ENCODE measurements at regions not wholly inside any gene's neighbourhood (a gene's known extent, or its start where the extent isn't known, plus 50 kb on each side); places are given as distances from the start of the nearest gene placed in this dataset.

GRCh38 chr13:105403086-105403485 is 1132.4 kb downstream of the EFNB2 start:
- Histone ChIP-seq H3K9me3 (no peaks in the 10 kb centered on the region), H3K27ac (no peak overlapping the region)
- TF ChIP-seq, protein P1, sequence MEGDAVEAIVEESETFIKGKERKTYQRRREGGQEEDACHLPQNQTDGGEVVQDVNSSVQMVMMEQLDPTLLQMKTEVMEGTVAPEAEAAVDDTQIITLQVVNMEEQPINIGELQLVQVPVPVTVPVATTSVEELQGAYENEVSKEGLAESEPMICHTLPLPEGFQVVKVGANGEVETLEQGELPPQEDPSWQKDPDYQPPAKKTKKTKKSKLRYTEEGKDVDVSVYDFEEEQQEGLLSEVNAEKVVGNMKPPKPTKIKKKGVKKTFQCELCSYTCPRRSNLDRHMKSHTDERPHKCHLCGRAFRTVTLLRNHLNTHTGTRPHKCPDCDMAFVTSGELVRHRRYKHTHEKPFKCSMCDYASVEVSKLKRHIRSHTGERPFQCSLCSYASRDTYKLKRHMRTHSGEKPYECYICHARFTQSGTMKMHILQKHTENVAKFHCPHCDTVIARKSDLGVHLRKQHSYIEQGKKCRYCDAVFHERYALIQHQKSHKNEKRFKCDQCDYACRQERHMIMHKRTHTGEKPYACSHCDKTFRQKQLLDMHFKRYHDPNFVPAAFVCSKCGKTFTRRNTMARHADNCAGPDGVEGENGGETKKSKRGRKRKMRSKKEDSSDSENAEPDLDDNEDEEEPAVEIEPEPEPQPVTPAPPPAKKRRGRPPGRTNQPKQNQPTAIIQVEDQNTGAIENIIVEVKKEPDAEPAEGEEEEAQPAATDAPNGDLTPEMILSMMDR (IDR thresholded peaks at IDR 0.05): no peak

GRCh38 chr13:105395041-105395440 is 1140.4 kb downstream of the EFNB2 start:
- H3K36me3 ChIP-seq: no peaks in the 10 kb centered on the region
- TF ChIP-seq, protein P1 (IDR thresholded peaks at IDR 0.05): no peak
- H3K4me1 ChIP-seq (ENCODE audit: control insufficient read depth in 1 of 2, insufficient read depth in 1 of 2, low read depth in 1 of 2, low read length in 1 of 2): no peaks in the 10 kb centered on the region
- H3K9me3 ChIP-seq: peaks cover 4% of the 10 kb centered on the region
- no peaks in the 10 kb centered on the region for H3K27me3 ChIP-seq
- no peak overlapping the region for H3K4me3 ChIP-seq (ENCODE audit: low read depth in 1 of 2, low read length in 1 of 2)
- H3K27ac ChIP-seq: no peak overlapping the region

More at GRCh38 chr13:105403086-105403485, 1132.4 kb downstream of the EFNB2 start:
- Histone ChIP-seq H3K36me3 (no peaks in the 10 kb centered on the region), H3K4me3 (ENCODE audit: low read depth in 1 of 2, low read length in 1 of 2) (no peak overlapping the region), H3K4me1 (ENCODE audit: control insufficient read depth in 1 of 2, insufficient read depth in 1 of 2, low read depth in 1 of 2, low read length in 1 of 2) (no peaks in the 10 kb centered on the region), H3K27me3 (no peaks in the 10 kb centered on the region)

GRCh38 chr13:105389373-105389772 is 1146.1 kb downstream of the EFNB2 start:
- no peaks in the 10 kb centered on the region for H3K36me3 ChIP-seq
- peaks cover 4% of the 10 kb centered on the region for H3K9me3 ChIP-seq
- TF ChIP-seq, protein P1 (IDR thresholded peaks at IDR 0.05): no peak

DNA sequence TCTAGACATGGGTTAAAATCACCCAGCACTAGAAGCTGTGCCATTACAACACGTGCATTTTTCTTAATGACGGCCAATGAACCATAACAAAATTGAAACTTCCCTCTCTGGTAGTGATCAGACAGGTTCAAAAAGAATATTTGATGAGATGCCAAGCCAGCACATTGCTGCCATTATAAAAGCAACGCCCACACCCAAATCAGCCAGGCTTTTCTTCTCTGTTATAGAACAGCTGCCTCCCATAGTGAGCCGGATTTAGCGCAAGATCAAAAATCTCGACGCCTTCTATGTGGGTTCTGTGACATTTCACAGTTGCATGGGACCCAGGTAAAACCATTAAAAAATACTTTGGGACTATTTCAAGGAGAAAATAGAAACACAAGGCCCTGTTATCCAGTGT is 1158.0 kb downstream of the EFNB2 start:
- no peak overlapping the region for H3K27ac ChIP-seq
- no peaks in the 10 kb centered on the region for H3K36me3 ChIP-seq
- no peaks in the 10 kb centered on the region for H3K4me1 ChIP-seq (ENCODE audit: control insufficient read depth in 1 of 2, insufficient read depth in 1 of 2, low read depth in 1 of 2, low read length in 1 of 2)
- H3K4me3 ChIP-seq (ENCODE audit: low read depth in 1 of 2, low read length in 1 of 2): no peak overlapping the region
- H3K9me3 ChIP-seq: no peaks in the 10 kb centered on the region
- TF ChIP-seq, protein P1 (IDR thresholded peaks at IDR 0.05): no peak
- no peaks in the 10 kb centered on the region for H3K27me3 ChIP-seq

More at GRCh38 chr13:105389373-105389772, 1146.1 kb downstream of the EFNB2 start:
- Histone ChIP-seq H3K4me1 (ENCODE audit: control insufficient read depth in 1 of 2, insufficient read depth in 1 of 2, low read depth in 1 of 2, low read length in 1 of 2) (peaks cover 6 to 10% of the 10 kb centered on the region in 2 experiments), H3K27ac (no peak overlapping the region), H3K4me3 (ENCODE audit: low read depth in 1 of 2, low read length in 1 of 2) (no peak overlapping the region), H3K27me3 (no peaks in the 10 kb centered on the region)

DNA sequence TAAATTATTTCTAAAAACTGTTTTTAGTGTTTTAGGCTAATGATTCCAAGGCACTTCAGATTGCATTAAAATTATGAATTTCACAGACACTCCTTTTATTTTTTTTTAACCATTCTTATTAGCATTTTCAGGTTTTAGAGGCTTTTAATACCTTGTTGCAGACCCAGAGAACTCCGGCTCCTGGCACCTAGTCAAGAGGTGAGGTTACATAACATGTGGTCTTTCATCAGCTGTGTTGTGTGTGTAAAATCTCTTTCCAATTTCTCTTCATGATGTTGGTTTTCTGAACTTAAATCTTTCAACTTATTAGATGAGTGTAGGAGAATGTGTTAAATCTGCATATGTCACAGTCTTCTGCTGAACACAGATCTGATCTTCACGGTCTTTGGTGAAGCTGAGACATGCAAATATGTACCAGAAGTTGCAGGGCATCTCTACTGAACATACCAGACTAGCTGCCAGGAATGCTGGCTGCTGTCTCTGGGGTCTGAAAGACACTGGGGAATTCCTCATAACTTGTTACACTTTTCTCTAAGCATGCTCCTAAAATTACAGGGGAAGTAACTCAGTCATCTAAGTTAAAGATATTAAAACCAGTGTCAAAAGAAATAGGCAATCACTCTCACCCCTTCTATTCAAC is 1165.3 kb downstream of the EFNB2 start:
- Histone ChIP-seq H3K27me3 (no peaks in the 10 kb centered on the region), H3K36me3 (no peaks in the 10 kb centered on the region), H3K4me3 (ENCODE audit: low read depth in 1 of 2, low read length in 1 of 2) (no peak overlapping the region), H3K4me1 (ENCODE audit: control insufficient read depth in 1 of 2, insufficient read depth in 1 of 2, low read depth in 1 of 2, low read length in 1 of 2) (peaks cover 10 to 17% of the 10 kb centered on the region in 2 experiments), H3K27ac (no peak overlapping the region), H3K9me3 (no peaks in the 10 kb centered on the region)
- TF ChIP-seq, protein P1 (IDR thresholded peaks at IDR 0.05): no peak

Measured in neutrophil (primary cell).